GM18519 (cell line): ENCODE measurements at regions not wholly inside any gene's neighbourhood (a gene's known extent, or its start where the extent isn't known, plus 50 kb on each side); places are given as distances from the start of the nearest gene placed in this dataset.

Experiments
- ATAC-seq: cut with Tn5 transposase; IDR thresholded peaks from one replicate; pipeline ENCODE4 v1.9.1; 2021; ENCODE audit warnings: mild to moderate bottlenecking, moderate library complexity; ENCODE audit not compliant: unreplicated experiment, low FRiP score

- ATAC-seq, result no peak
Observed at GRCh38 chr9:18018221-18018620, 439.4 kb downstream of the SH3GL2 start.

GRCh38 chr9:18018661-18019060, 439.8 kb downstream of the SH3GL2 start:
- ATAC-seq, result no peak

- ATAC-seq, result no peak
Observed at GRCh38 chr9:18020121-18020745, 441.4 kb downstream of the SH3GL2 start.

- ATAC-seq, result no peak
Observed at GRCh38 chr9:18022642-18023041, 443.8 kb downstream of the SH3GL2 start.

GRCh38 chr9:18023332-18023731, 444.5 kb downstream of the SH3GL2 start:
- no peak for ATAC-seq

GRCh38 chr9:18032636-18033035, 441.3 kb upstream of the ADAMTSL1 start:
- no peak for ATAC-seq

- ATAC-seq, result no peak
Observed at GRCh38 chr9:18036422-18037187, 437.3 kb upstream of the ADAMTSL1 start.

- ATAC-seq, result no peak
Observed at GRCh38 chr9:18037981-18038380, 436.0 kb upstream of the ADAMTSL1 start.

GRCh38 chr9:18040327-18040726, 433.6 kb upstream of the ADAMTSL1 start:
- no peak for ATAC-seq

GRCh38 chr9:18043978-18044377, 430.0 kb upstream of the ADAMTSL1 start:
- no peak for ATAC-seq

GRCh38 chr9:18045326-18045725, 428.6 kb upstream of the ADAMTSL1 start:
- ATAC-seq, result no peak

GRCh38 chr9:18046068-18046467, 427.9 kb upstream of the ADAMTSL1 start:
- ATAC-seq, result no peak

- ATAC-seq, result no peak
Observed at GRCh38 chr9:18051638-18052037, 422.3 kb upstream of the ADAMTSL1 start.

GRCh38 chr9:18052060-18052459, 421.9 kb upstream of the ADAMTSL1 start:
- no peak for ATAC-seq

GRCh38 chr9:18056269-18056992, 417.5 kb upstream of the ADAMTSL1 start:
- no peak for ATAC-seq

- peak; percentile 78 for ATAC-seq
Observed at GRCh38 chr9:18056993-18057369, 417.0 kb upstream of the ADAMTSL1 start.

GRCh38 chr9:18058564-18059442, 415.1 kb upstream of the ADAMTSL1 start:
- ATAC-seq, result no peak

- no peak for ATAC-seq
Observed at GRCh38 chr9:18059447-18059846, 414.5 kb upstream of the ADAMTSL1 start.

- no peak for ATAC-seq
Observed at GRCh38 chr9:18060269-18060934, 413.6 kb upstream of the ADAMTSL1 start.

GRCh38 chr9:18061332-18061731, 412.6 kb upstream of the ADAMTSL1 start:
- ATAC-seq, result no peak
